Panc1 (cell line): ENCODE measurements at regions not wholly inside any gene's neighbourhood (a gene's known extent, or its start where the extent isn't known, plus 50 kb on each side); places are given as distances from the start of the nearest gene placed in this dataset.

Experiments used
- POLR2AphosphoS5 ChIP-seq: IDR thresholded peaks from 2 replicates; pipeline ENCODE4 v1.6.1; 2012; ENCODE audit warnings: mild to moderate bottlenecking, low read depth, low read length, moderate library complexity
- SIN3A ChIP-seq: IDR thresholded peaks from 2 replicates; pipeline ENCODE4 v1.6.1; 2012; ENCODE audit warnings: low read depth, mild to moderate bottlenecking, low read length, moderate library complexity, borderline replicate concordance; ENCODE audit not compliant: insufficient read depth
- TCF7L2 ChIP-seq: IDR thresholded peaks from 2 replicates; pipeline ENCODE4 v1.6.1; 2011; ENCODE audit warnings: mild to moderate bottlenecking, low read depth, low read length, inconsistent platforms
- TF ChIP-seq, protein P1 (sequence below): fragments of 450-650 bp; IDR thresholded peaks from 2 replicates; pipeline ENCODE4 v1.5.1; 2017; ENCODE audit warnings: mild to moderate bottlenecking
- TF ChIP-seq, protein P2 (sequence below), 2 experiments: IDR thresholded peaks; 2 replicates each; pipeline ENCODE4 v1.6.1; 2011 to 2012; ENCODE audit warnings: low read depth in 2 of 2, control low read depth in 1 of 2, low read length in 1 of 2, mild to moderate bottlenecking in 1 of 2, moderate library complexity in 1 of 2; ENCODE audit not compliant: insufficient read depth in 1 of 2

DNA sequence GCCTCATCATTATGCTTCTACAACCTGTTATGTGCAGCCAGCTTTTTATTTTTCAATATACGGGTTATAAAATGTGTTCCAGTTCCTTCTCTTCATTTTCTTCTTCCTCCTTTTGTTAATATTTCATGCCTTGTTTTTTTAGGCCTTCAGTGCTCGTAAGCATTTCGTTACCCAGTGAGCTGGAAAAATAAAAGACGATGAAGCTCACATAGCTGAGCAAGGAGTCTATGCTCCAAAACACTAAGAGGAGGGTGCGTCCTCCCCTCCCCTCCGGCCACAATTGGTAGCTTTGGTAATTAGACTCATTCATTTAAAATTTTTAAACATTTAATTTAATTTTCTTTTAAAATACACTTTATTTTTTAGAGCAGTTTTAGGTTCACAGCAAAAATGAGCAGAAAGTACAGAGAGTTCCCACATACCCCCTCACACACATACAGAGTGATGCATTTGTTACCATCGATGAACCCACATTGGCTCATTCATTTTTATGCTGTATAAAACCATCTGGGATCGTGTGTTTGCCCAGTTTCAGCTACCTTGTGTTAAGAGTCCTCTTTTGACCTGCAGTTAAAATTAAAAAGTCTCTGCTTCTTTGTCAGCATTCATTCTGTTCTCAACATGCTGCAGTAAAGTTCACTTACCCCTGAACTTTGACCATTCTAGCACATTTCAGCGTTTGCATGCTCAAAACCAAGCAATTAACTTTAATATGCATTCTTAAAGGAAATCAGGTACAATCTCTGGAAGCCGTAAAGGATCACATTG is 223.9 kb downstream of the LACC1 start:
- TF ChIP-seq, protein P1, sequence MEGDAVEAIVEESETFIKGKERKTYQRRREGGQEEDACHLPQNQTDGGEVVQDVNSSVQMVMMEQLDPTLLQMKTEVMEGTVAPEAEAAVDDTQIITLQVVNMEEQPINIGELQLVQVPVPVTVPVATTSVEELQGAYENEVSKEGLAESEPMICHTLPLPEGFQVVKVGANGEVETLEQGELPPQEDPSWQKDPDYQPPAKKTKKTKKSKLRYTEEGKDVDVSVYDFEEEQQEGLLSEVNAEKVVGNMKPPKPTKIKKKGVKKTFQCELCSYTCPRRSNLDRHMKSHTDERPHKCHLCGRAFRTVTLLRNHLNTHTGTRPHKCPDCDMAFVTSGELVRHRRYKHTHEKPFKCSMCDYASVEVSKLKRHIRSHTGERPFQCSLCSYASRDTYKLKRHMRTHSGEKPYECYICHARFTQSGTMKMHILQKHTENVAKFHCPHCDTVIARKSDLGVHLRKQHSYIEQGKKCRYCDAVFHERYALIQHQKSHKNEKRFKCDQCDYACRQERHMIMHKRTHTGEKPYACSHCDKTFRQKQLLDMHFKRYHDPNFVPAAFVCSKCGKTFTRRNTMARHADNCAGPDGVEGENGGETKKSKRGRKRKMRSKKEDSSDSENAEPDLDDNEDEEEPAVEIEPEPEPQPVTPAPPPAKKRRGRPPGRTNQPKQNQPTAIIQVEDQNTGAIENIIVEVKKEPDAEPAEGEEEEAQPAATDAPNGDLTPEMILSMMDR: no peak
- TF ChIP-seq POLR2AphosphoS5: no peak
- TF ChIP-seq TCF7L2: no peak
- TF ChIP-seq SIN3A: no peak
- TF ChIP-seq, protein P2, sequence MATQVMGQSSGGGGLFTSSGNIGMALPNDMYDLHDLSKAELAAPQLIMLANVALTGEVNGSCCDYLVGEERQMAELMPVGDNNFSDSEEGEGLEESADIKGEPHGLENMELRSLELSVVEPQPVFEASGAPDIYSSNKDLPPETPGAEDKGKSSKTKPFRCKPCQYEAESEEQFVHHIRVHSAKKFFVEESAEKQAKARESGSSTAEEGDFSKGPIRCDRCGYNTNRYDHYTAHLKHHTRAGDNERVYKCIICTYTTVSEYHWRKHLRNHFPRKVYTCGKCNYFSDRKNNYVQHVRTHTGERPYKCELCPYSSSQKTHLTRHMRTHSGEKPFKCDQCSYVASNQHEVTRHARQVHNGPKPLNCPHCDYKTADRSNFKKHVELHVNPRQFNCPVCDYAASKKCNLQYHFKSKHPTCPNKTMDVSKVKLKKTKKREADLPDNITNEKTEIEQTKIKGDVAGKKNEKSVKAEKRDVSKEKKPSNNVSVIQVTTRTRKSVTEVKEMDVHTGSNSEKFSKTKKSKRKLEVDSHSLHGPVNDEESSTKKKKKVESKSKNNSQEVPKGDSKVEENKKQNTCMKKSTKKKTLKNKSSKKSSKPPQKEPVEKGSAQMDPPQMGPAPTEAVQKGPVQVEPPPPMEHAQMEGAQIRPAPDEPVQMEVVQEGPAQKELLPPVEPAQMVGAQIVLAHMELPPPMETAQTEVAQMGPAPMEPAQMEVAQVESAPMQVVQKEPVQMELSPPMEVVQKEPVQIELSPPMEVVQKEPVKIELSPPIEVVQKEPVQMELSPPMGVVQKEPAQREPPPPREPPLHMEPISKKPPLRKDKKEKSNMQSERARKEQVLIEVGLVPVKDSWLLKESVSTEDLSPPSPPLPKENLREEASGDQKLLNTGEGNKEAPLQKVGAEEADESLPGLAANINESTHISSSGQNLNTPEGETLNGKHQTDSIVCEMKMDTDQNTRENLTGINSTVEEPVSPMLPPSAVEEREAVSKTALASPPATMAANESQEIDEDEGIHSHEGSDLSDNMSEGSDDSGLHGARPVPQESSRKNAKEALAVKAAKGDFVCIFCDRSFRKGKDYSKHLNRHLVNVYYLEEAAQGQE (IDR thresholded peaks at IDR 0.05; ENCODE audit: insufficient read depth in 1 of 2, low read depth in 2 of 2, low read length in 1 of 2): no peak
